T47D (cell line): ENCODE measurements at regions not wholly inside any gene's neighbourhood (a gene's known extent, or its start where the extent isn't known, plus 50 kb on each side); places are given as distances from the start of the nearest gene placed in this dataset.

Experiments
- DNase-seq, 2 experiments: peaks; one replicate each; pipeline versions ENCODE4 v3.0.0 to v3.0.0-alpha.2; 2011 to 2012; ENCODE audit warnings: low read depth in 1 of 2, low spot score in 1 of 2
- JUND ChIP-seq: IDR thresholded peaks from 2 replicates; pipeline ENCODE4 v1.6.1; 2012; ENCODE audit warnings: low read depth
- in situ Hi-C: cut with HindIII; loops from 2 replicates; pipeline ENCODE4 v1.10.0; 2016; ENCODE audit warnings: low sequenced_read_pairs, low pct_unique_long_range_greater_than_20kb

- no peak for DNase-seq
- in situ Hi-C loops, result no loop called here
- TF ChIP-seq JUND, result no peak
Measured at GRCh38 chr11:104765401-104766095, 132.7 kb downstream of the CASP12 start.

GRCh38 chr11:104764710-104765045 is 133.6 kb downstream of the CASP12 start:
- DNase-seq, result no peak
- in situ Hi-C loops, result no loop called here
- TF ChIP-seq JUND, result no peak

- no peak for DNase-seq
- in situ Hi-C loops, result no loop called here
- TF ChIP-seq JUND, result no peak
Measured at GRCh38 chr11:104763930-104764709, 134.1 kb downstream of the CASP12 start.

- in situ Hi-C loops, result no loop called here
- no peak for DNase-seq
- TF ChIP-seq JUND, result no peak
Measured at GRCh38 chr11:104761511-104761910, 136.7 kb downstream of the CASP12 start.

GRCh38 chr11:104759464-104759863 is 138.8 kb downstream of the CASP12 start:
- no peak for DNase-seq
- no peak for TF ChIP-seq JUND
- in situ Hi-C loops, result no loop called here

GRCh38 chr11:104738918-104739317 is 159.3 kb downstream of the CASP12 start:
- in situ Hi-C loops, result no loop called here
- no peak for TF ChIP-seq JUND
- DNase-seq, result no peak

GRCh38 chr11:104738208-104738607 is 160.1 kb downstream of the CASP12 start:
- no peak for TF ChIP-seq JUND
- in situ Hi-C loops, result no loop called here
- DNase-seq, result no peak

- in situ Hi-C loops, result no loop called here
- DNase-seq, result no peak
- TF ChIP-seq JUND, result no peak
Measured at GRCh38 chr11:104736502-104736901, 161.8 kb downstream of the CASP12 start.

GRCh38 chr11:104734998-104735397 is 163.3 kb downstream of the CASP12 start:
- DNase-seq, result no peak
- TF ChIP-seq JUND, result no peak
- in situ Hi-C loops, result no loop called here

GRCh38 chr11:104731890-104732289 is 166.4 kb downstream of the CASP12 start:
- no peak for DNase-seq
- in situ Hi-C loops, result no loop called here
- TF ChIP-seq JUND, result no peak

- in situ Hi-C loops, result no loop called here
- DNase-seq, result no peak
- TF ChIP-seq JUND, result no peak
Measured at GRCh38 chr11:104728927-104729326, 169.3 kb downstream of the CASP12 start.

- no peak for DNase-seq
- TF ChIP-seq JUND, result no peak
- in situ Hi-C loops, result no loop called here
Measured at GRCh38 chr11:104727768-104728167, 170.5 kb downstream of the CASP12 start.

- no peak for TF ChIP-seq JUND
- in situ Hi-C loops, result no loop called here
- DNase-seq, result no peak
Measured at GRCh38 chr11:104727095-104727494, 171.2 kb downstream of the CASP12 start.

- in situ Hi-C loops, result no loop called here
- TF ChIP-seq JUND, result no peak
- DNase-seq, result no peak
Measured at GRCh38 chr11:104725796-104726408, 172.4 kb downstream of the CASP12 start.
